NCI-H226 (cell line): ENCODE measurements at regions not wholly inside any gene's neighbourhood (a gene's known extent, or its start where the extent isn't known, plus 50 kb on each side); places are given as distances from the start of the nearest gene placed in this dataset.
"Not testable (repeated sequence)": the region's sequence is repeated elsewhere in the genome, so short reads cannot be mapped to it uniquely, and the experiment has no call there.

ENCODE experiments used
- DNase-seq: peaks from one replicate; pipeline ENCODE4 v3.0.0-alpha.2; 2015

DNA sequence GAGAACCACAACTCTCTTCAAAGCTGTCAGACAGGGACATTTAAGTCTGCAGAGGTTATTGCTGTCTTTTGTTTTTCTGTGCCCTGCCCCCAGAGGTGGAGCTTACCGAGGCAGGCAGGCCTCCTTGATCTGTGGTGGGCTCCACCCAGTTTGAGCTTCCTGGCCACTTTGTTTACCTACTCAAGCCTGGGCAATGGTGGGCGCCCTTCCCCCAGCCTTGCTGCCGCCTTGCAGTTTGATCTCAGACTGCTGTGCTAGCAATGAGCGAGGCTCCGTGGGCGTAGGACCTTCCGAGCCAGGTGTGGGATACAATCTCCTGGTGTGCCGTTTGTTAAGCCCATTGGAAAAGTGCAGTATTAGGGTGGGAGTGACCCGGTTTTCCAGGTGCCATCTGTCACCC lies 822.1 kb downstream of the KCNMA1 start:
- DNase-seq, result not testable (repeated sequence)

DNA sequence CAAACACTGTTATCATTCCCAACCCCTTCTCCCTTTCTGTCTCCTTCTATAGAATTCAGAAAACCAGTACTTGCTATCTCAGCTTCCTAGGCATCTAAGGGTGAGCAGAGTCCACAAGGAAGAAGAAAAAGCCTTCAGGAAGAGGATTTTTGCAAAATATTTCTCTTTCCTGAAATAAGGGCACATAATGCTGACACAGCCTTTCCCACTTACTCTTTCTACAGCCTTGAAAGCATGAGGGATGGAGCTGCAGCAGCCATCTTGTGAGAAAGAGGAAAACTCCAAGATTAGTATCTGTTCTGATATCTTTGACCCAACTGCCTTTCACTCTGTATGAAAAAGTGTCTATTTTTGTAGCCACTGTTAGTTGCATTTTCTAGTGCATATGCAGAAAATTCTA lies 826.2 kb downstream of the KCNMA1 start:
- DNase-seq, result no peak

- DNase-seq, result no peak
Observed at GRCh38 chr10:76788452-76788811, 849.2 kb downstream of the KCNMA1 start.

DNA sequence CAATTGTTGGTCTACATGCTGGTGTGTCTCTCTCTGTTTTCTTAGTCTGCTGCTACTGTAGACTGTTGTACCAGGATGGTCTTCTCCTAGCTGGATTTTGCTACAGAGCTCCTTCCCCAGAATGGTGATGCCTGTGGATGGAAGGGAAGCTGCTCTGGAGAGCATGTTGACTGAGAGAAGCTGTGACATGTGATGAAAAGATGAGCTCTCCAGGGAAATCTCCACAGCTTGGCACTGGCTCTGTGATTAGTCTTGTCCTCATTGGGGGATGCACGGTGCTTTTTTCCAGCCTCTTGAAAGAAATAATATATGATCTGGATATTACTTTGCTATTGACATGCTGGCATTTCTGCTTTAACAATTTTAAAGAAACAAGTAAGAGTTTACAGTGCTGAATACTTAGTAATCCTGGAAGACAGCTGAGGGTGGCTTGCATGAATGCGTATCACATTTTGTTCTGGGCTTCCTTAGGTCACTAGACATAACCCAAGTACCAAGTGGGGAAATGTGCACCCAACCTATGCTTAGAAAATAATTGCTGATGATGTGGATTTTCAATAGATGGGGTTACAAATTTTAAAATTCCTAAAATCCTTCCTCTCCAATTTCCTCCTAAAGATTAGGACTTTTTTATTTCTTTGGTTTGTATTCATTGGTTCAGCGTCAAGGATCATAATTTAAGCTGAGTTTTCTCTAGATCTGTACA lies 849.7 kb downstream of the KCNMA1 start:
- DNase-seq, result no peak

DNA sequence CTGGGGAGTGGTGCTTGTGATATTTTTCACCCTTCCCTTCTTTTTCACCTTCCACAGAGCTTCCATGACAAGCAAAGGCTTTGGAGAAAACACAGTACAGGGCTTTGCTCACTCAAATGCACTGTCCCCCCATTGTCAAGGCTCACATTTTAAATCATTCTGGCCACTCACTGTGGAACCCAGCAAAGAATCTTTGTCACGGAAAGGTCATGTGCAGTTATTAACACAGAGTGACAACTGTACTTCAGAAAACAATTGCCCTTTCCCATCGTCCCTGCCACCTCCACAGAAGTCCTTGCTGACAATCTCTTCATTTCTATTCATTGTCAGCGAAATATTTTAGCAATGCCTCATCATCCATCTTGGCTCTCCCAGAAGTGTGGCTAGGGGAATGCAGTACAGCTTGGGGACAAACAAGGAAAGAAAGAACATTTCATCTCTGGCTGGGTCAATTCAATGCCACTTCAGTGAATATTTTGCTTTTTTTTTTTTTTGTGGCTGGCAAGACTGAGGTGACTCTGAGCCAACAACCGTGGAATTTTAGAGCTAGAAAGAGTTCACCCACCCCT lies 851.0 kb downstream of the KCNMA1 start:
- no peak for DNase-seq

DNA sequence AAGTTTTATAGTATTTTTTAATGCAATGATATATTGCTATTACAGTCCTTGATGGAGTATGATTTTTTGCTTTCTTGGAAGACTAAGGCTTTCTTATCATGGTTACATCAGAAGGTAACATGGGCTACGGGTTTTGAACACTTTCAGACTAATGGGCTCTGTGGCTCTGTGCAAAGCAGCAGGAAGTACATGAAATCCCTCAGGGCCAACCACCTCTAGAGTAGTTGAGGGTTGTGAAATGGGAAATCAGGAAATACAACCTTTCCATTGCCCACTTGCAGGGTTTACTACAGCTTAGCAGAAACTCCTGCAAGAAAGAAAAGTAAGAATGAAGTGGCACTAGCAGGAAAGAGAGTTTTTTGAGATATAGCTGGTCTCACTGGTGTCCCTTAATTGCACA lies 853.5 kb downstream of the KCNMA1 start:
- DNase-seq, result no peak

DNA sequence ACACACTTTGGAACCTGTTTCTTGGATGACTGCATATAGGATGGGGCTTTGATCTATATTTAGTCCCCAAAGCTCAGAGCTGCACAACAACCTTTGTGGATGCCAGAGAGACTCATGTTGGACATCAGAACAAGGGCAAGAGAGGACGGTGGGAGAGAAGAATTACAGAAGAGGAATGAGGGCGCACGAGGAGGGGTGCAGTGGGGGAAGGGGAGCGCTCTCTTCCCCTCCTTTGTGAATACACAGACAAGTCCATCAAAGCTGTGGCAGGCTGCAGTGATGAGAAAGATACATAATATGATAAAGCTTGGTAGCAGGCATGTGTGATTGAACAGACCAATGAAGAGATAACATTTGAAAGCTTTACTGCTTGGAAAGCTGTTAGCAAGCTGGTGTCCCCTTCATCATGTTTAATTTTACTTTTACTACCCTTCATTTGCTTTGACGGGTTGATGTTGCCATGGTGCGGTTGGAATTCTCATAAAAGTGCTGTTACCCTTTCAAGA lies 857.8 kb downstream of the KCNMA1 start:
- no peak for DNase-seq

DNA sequence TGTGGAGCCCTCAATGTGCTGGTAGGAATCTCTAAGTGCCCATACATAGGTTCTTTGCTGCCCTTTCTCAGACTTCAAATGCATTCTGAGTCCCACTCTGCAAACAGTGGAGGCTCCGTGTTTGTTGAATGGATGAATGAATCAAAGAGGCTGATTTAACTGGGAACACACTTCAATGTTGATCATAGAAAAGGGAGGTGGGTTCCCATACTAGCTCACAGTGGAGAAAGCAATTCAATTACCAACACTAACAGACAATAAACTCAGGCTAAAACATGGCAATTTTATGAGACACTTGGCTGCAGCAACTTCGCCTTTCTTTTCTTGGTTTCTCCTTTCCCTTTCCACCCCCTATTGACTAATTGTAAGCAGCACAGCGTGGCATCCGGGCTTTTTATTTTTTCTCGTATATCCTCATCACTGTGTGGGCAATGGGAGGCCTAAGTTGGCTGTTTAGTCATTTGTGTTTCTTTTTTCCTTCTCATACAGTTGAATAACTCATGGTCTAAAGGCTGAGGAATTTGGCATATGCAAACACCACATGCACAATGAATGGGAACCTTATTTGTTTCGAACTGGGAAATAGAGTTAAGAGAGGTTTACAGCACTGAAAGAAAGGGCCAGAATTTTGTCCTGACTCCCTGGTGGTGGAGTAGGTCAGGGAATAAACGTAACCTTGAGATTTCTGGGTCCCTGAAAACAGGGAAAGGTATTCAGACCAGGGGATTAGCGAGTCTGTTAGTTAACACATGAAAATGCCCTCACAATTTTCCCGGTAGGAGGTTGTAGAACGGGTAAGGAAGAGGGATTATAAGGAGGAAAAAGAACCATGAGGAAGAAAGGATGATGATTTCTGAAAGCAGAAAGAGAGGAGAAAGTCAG lies 858.5 kb downstream of the KCNMA1 start:
- DNase-seq, result no peak

- DNase-seq, result peak; percentile 36
Observed at GRCh38 chr10:76774987-76775603, 862.5 kb downstream of the KCNMA1 start.

- DNase-seq, result no peak
Observed at GRCh38 chr10:76769582-76769981, 868.0 kb downstream of the KCNMA1 start.

GRCh38 chr10:76769161-76769560 lies 868.4 kb downstream of the KCNMA1 start:
- DNase-seq, result no peak

GRCh38 chr10:76766682-76767081 lies 870.9 kb downstream of the KCNMA1 start:
- DNase-seq, result no peak

- not testable (repeated sequence) for DNase-seq
Observed at GRCh38 chr10:76764921-76765320, 872.7 kb downstream of the KCNMA1 start.

DNA sequence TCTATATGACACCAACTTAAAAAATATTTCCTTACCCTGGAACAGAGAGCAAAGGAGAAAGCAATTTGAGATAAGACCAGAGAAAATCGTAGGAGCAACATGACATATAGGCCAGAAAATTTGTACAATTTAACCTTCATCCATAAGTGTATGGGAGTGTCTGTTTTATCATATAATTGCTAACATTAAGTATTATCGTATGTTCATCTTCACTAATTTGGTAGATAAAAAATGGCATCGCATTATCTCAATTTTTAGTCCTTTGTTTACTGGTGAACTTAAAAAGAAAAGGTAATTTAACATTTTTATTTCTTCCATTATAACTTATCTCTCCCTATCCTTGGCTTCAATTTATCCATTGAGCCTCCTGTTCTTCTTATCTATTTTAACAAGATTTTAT lies 873.4 kb downstream of the KCNMA1 start:
- no peak for DNase-seq

DNA sequence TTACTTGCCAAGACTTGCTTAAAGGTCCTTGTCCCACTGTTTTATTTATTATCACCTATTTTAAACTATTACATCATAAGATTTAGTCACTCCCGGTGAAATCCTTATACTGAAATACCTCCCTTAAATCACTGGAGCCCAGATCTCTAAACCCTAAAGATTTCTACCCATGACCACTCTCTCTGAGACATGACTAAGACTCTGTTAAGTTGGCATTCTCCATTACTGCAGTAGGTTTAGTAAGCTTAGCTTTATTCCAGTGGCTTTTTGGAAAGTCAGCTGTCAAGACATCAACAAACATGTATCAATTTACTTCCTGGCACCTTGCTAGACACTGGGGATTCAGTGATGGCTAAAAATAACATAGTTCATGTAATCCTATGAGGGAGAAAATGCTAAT lies 874.2 kb downstream of the KCNMA1 start:
- no peak for DNase-seq

- peak; percentile 22 for DNase-seq
Observed at GRCh38 chr10:76759681-76760080, 877.9 kb downstream of the KCNMA1 start.

DNA sequence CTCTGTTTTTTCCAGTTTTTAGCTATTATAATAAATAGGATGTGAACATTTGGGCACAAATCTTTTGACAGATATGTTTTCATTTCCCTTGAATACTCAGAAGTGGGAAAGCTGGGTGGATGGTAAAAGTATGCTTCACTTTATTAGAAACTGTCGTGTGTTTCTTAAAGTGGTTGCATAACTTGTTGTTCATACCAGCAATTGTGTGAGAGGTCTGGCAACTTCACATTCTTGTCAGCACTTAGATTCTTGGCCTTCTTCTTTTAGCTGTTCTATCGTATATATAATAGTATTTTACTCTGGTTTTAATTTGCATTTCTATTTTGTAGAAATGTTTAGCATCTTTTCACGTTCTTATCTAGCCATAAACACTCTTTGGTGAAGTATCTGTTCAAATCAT lies 894.4 kb downstream of the KCNMA1 start:
- no peak for DNase-seq

DNA sequence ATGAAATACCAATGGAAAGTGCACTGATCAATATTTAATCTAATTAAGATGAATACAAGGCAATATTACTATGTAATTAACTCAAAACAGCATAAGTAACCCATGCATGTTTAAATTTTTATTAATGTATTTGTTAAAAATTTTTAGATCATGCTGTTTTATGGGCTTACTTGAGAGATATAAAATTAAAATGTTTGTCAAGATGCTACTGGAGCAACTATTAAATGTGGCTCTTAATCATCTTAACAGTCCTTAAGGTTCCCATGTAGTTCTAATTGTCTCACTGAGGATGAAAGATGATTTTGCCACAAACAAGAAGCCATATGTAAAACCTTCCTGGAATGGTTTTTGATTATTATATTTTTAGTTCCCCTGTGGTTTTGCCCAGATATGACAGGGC lies 897.1 kb downstream of the KCNMA1 start:
- no peak for DNase-seq

- DNase-seq, result no peak
Observed at GRCh38 chr10:76738991-76739390, 898.6 kb downstream of the KCNMA1 start.

GRCh38 chr10:76736815-76737618 lies 900.6 kb downstream of the KCNMA1 start:
- DNase-seq, result no peak

DNA sequence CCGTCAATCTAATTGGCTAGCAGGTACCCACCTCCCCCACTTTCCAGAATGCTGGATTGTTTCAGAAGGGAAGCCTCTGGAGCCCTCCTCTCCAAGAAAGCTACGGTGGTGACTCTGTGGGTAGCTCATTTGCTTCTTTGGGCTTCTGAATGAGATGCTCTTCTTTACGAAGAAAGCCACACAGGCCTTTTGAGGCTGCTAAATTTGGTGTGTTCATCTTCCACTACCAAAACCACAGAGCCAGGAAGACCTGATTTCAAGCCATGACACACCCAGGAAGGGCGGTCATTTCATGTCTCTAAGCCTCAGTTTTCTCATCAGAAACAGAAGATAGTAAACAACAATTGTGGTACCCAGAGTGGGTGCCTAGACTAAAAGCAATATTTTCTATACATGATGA lies 901.2 kb downstream of the KCNMA1 start:
- DNase-seq, result no peak

DNA sequence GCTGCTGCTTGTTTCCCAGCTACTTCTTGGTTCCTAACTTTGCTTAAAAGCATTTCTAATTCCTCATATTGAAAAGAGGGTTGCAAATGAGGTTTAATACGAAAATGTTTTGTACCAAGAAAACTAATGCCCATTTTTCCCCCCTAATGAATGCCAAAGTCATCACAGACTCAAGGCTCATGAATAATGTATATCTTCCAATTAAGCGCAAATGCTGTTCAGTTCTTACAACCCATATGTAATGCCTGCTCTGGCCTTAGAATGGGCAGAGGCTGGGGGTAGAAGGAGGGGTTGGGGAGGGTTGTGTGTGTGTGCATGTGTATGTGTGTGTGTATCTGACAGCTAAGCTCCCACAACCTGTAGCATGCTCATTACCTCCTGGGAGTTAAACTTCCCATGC lies 901.7 kb downstream of the KCNMA1 start:
- no peak for DNase-seq
